Bone marrow (tissue), 2 donors: ENCODE measurements at regions not wholly inside any gene's neighbourhood (a gene's known extent, or its start where the extent isn't known, plus 50 kb on each side); places are given as distances from the start of the nearest gene placed in this dataset.

Source experiments
- DNase-seq, 2 donors: peaks; one replicate each; lab custom pipeline; 2025; lab: John Stamatoyannopoulos, UW

DNA sequence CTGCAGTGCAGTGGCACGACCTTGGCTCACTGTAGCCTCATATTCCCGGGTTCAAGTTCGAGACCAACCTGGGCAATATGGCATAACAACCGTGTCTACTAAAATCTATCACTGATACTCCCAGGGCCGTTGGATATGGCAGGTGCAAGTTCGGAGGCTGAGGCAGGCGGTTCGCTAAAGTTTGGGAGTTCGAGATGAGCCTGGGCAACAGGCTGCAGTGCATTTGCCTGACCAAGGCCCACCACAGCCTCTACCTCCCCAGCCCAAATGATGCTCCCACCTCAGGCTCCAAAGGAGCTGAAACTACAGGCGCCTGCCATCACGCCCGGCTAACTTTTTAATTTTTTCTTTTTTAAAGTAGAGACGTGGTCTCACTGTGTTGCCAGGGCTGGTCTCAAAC, 177.1 kb upstream of the ALG10B start:
- DNase-seq = no peak

DNA sequence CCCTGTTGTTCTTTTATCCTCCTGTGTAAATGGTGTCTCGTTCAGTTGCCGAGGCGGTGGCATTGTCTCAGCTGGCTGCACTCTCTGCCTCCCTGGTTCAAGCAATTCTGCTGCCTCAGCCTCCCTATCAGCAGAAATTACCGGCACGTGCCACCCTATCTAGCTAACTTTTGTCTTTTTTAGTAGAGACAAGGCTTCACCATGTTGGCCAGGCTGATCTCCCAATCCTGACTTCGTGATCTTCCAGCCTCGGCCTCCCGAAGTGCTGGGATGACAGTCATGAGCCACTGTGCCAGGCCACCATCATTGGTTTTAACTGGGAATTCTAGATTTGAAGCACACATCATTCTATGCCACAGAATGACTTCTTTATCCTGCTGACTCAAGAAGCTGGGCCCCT, 175.3 kb upstream of the ALG10B start:
- no peak for DNase-seq

DNA sequence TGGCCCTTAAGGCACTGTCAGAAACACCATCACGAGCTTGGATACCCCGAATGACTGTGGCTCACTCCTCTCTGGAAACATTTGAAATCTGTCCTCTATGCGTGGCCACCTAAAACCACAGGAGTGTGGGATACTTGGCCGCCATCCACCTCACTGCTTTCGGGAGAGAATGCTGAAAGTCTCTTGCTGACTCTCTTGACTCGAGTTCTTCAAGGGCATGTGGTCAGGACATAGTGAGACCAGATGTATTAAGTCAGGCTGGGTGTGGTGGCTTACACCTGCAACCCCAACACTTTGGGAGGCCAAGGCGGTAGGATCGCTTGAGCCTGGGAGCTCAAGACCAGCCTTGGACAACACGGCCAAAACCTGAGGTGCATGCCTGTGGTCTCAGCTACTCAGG, 174.7 kb upstream of the ALG10B start:
- DNase-seq = no peak

DNA sequence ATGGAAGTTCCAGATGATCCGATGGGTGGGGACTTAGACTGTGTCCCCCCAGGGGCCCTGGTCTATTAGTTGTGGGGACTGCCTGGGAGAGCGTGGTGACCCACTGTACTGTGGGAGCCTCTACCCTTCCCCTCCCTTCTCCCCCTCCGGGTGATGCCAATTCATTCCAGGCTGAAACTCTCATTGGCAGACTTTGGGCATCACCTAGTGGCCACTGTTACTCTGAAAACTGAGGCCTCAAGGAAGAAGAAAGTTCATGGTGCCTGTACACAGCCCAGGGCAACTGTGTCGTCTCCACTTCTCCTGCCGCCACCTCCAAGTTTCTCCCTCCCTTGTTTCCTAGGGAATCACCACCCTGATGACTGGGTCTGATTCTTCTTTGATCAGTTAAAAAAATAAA, 173.6 kb upstream of the ALG10B start:
- no peak for DNase-seq

DNA sequence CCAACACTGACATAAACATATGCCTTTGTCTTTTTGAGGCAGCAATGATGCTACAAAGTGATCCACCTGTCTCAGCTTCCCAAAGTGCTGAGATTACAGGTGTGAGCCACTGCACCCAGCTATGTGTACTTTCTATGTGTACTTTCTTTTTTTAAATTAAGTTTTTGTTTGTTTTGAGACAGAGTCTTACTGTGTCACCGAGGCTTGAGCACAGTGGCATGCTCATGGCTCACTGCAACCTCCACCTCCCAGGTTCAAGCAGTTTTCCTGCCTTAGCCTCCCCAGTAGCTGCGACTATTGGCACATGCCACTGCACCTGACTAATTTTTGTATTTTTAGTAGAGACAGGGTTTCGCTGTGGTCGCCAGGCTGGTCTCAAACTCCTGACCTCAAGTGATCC, 172.5 kb upstream of the ALG10B start:
- DNase-seq = no peak

DNA sequence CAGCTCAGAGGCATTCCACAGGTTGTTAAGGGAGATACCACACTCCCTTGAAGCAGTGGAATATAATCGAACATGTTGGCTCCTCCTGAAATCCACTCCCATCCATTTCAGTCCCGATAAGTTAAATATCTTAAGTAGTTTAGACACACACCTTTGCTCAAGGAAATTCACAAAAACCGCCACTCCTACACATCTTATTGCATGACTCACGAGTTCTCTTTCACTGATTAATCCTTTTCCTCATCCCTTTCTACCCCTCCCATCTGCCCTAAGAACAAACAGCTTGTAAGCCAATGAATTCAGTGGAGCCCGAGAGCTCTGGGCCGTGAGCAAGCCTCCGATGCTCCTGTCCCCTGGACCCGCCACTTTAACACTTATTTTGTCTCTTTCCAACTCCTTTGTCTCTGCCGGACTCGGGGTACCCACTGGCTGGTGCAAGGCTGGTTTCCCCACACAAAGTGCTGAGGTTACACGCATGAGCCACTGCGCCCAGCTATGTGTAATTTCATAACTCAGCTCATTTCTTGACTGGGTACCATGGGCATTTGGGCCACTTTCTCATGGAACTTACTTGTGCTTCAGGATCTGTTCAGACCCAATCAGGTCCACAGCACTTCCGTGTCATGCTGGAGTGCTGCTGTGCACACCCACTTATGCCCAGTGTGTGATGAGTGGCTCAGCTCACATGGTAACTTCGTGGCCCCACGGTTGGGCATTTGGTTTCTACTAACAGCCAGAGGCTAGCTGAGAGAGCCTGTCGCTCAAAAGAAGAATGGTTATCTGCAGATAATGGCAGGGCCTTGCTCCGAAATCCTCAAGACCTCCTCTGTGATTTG, 171.8 kb upstream of the ALG10B start:
- DNase-seq = no peak

DNA sequence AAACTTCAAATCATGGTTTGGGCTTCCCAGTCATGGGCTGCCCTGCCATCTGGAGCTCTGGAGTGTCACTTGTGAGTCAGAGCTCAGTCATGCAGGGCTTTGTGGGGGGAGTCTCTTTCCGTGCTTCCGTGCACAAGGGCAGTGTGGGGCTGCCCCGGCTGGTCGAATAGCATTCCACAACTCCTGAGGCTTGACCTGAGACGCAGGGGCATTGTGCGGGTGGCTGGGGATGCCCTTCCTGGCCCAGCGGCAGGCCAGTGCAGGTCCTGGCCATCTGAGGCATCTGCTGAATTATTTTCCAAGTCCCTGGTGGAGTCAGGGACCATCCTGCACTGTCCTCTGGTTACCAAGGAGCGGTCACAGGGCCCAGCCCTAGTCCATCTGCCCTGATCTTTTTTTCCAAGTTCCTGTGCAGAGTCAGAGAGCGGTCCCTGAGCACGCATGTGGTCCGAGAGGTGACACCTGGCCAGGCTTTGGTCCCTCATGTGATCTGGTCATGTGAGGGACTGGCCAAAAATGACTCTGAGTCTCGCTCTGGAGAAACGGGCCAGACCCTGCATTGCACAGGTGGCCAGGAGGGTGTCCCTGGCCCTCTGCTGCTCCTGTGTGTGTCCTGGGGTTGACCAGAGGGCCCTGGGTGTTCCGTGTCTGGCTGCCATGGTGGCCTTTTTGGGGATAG, 167.0 kb upstream of the ALG10B start:
- no peak for DNase-seq

DNA sequence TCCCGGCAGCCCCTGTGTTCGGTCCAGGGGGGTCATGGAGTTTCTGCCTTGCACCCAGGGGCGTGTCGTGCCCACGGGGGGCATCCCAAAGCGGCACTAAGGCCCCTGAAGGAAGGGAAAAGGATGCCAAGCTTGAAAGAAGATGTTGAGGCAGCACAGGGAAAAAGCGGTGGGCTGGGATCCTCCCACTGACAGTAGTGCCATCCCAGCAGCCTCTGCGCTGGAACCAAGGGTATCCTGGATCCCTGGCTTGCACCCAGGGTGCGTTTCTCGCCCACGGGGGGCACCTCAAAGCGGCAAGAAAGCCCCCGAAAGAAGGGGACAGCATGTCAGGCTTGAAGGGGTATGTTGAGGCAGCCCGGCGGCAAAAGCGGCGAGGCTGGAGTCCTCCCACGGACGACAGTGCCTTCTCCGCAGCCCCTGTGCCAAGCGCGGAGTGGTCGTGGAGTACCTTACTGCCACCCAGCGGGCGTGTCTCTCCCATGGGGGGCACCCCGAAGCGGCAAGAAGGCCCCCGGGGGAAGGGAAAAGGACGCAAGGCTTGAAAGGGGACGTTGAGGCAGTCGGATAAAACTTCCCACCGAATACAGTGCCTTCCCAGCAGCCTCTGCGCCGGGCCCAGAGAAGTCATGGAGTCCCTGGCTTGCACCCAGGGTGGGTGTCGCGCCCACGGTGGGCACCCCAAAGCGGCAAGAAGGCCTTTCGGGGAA, 164.4 kb upstream of the ALG10B start:
- DNase-seq = no peak

DNA sequence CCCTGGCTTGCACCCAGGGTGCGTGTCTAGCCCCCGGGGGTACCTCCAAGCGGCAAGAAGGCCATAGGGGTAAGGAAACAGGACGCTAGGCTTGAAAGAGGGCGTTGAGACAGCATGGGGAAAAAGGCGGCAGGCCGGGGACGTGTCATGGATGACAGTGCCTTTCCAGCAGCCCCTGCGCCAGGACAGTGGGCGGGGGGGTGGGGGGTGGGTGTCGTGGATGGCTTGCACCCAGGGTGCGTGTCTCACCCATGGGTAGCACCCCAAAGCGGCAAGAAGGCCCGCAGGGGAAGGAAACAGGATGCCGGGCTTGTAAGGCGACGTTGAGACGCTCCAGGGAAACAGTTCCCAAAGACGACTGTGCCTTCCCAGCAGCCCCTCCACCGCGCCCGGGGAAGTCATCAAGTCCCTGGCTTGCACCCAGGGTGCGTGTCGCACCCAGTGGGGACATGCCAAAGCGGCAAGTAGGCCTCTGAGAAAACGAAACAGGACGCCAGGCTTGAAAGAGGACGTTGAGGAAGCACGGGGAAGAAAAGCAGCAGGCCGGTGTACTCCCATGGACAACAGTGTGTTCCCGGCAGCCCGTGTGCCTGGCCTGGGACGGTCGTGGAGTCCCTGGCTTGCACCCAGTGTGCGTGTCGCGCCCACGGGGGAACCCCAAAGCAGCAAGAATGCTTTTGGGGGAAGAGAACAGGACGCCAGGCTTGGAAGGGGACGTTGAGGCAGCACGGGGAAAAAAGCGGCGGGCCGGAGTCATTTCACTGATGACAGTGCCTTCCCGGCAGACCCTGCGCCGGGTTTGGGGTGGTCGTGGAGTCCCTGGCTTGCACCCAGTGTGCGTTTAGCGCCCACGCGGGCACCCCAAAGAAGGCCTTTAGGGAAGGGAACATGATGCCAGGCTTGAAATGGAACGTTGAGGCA, 163.5 kb upstream of the ALG10B start:
- DNase-seq = no peak

DNA sequence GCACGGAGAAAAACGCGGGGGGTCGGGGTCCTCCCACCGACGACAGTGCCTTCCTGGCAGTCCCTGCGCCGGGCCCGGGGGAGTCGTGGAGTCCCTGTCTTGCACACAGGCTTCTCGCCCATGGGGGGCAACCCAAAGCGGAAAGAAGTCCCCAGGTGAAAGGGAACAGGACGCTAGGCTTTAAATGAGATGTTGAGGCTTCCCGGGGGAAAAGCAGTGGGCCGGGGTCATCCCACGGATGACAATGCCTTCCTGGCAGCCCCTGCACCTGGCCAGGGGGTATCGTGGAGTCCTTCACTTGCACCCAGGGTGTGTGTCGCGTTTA, 162.9 kb upstream of the ALG10B start:
- no peak for DNase-seq

DNA sequence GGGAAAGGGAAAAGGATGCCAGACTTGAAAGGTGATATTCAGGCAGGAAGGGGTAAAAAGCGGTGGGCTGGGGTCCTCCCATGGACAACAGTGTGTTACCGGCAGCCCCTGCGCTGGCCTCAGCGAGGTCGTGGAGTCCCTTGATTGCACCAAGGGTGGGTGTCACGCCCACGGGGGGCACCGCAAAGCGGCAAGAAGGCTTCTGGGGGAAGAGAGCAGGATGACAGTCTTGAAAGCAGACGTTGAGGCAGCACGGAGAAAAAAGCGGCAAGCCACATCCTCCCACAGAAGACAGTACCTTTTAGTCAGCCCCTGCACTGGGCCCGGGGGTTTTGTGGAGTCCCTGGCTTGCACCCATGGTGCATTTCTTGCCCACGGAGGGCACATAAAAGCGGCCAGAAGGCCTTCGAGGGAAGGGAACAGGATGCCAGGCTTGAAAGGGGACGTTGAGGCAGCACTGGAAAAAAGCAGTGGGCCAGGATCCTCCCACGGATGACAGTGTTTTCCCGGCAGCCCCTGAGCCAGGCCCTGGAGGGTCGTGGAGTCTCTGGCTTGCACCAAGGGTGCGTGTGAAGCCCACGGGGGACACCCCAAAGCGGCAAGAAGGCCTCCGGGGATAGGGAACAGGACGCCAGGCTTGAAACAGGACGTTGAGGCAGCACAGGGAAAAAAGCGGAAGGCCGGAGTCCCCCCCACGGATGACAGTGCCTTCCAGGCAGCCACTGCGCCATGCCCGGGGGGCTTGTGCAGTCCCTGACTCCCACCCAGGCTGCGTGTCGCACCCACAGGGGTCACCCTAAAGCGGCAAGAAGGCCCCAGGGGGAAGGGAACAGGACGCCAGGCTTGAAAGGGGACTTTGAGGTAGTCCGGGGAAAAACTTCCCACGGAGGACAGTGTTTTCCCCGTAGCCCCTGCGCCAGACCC, 162.2 kb upstream of the ALG10B start:
- no peak for DNase-seq

DNA sequence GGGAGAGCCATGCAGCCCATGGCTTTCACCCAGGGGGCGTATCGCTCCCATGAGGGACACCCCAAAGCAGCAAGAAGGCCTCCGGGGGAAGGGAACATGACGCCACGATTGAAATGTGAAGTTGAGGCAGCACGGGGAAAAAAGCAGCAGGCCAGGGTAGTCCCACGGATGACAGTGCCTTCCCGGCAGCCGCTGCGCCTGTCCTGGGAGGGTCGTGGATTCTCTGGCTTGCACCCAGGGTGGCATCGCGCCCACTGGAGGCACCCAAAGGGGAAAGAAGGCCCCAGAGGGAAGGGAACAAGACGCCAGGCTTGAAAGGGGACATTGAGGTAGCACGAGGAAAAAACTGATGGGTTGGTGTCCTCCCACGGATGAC, 161.6 kb upstream of the ALG10B start:
- no peak for DNase-seq

DNA sequence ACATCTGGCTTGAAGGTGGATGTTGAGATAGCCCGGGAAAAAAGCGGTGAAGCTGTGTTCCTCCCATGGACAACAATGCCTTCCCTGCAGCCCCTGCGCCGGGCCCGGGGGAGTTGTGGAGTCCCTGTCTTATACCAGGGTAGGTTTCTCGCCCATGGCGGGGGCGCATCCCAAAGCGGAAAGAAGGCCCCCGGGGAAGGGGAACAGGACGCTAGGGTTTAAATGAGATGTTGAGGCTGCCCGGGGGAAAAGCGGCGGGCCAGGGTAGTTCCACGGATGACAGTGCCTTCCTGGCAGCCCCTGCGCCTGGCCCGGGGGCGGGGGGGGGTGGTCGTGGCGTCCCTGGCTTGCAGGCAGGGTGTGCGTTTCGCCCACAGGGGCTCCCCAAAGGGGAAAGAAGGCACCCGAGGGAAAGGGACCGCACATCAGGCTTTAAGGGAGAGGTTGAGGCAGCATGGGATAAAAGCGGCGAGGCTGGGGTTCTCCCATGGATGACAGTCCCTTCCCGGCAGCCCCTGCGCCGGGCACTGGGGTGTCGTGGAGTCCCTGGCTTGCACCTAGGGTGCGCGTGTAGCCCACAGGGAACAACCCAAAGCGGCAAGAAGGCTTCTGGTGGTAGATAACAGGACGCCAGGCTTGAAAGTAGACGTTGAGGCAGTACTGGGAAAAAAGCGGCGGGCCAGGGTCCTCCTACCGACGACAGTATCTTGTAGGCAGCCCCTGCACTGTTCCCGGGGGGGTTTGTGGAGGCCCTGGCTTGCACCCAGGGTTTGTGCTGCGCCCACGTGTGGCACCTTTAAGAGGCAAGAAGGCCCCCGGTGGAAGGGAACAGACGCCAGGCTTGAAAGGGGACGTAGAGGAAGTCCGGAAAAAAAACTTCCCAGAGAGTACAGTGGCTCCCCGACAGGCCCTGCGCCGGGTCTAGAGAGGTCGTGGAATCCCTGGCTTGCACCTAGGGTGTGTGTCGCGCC, 160.8 kb upstream of the ALG10B start:
- no peak for DNase-seq

DNA sequence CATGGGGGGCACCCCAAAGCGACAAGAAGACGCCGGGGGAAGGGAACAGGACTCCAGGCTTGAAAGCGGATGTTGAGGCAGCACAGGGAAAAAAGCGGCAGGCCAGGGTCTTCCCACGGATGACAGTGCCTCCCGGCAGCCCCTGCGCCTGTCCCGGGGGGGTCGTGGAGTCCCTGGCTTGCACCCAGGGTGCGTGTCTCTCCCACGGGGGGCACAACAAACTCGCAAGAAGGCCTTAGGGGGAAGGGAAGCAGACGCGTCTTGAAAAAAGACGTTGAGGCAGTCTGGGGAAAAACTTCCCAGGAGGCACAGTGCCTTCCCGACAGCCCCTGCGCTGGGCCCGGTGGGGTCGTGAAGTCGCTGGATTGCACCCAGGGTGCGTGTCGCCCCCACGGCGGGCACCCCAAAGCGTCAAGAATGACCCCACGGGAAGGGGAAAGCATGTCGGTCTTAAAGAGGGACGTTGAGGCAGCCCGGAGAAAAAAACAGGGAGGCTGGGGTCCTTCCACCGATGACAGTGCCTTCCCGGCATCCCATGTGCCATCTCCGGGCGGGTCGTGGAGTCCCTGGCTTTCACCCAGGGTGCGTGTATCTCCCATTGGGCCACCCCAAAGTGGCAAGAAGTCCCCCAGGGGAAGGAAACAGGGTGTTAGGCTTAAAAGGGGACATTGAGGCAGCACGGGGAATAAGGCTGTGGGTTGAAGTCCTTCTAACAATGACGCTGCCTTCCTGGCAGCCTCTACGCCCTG, 159.9 kb upstream of the ALG10B start:
- DNase-seq = no peak

DNA sequence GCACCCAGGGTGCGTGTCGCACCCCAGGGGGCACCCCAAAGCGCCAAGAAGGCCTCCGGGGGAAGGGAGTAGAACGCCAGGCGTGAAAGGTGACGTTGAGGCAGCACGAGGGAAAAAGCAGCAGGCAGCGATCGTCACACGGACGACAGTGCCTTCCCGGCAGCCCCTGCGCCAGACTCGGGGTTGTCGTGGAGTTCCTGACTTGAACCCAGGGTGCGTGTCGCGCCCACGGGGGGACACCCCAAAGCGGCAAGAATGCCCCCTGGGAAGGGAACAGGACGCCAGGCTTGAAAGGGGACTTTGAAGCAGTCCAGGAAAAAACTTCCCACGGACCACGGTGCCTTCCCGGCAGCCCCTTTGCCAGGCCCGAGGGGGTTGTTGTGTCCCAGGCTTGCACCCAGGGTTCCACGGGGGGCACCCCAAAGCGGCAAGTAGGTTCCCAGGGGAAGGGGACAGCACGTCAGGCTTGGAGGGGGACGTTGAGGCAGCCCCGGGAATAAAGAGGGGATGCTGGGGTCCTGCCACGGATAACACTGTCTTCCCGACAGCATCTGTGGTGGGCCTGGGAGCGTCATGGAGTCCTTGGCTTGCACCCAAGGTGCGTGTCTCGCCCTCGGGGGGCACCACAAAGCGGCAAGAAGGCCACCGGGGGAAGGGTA, 159.2 kb upstream of the ALG10B start:
- DNase-seq = no peak

DNA sequence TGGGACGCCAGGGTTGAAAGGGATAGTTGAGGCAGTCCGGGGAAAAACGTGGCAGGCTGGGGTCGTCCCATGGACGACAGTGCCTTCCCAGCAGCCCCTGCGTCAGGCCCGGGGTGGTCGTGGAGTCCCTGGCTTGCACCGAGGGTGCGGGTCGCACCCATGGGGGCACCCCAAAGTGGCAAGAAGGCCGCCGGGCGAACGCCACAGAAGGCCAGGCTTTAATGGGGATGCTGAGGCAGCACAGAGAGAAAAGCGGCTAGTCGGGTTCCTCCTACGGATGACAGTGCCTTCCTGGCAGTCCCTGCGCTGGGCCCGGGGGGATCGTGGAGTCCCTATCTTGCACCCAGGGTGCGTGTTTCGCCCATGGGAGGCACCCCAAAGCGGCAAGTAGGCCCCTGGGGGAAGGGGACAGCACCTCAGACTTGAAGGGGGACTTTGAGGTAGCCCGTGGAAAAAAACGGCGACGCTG, 158.6 kb upstream of the ALG10B start:
- no peak for DNase-seq

DNA sequence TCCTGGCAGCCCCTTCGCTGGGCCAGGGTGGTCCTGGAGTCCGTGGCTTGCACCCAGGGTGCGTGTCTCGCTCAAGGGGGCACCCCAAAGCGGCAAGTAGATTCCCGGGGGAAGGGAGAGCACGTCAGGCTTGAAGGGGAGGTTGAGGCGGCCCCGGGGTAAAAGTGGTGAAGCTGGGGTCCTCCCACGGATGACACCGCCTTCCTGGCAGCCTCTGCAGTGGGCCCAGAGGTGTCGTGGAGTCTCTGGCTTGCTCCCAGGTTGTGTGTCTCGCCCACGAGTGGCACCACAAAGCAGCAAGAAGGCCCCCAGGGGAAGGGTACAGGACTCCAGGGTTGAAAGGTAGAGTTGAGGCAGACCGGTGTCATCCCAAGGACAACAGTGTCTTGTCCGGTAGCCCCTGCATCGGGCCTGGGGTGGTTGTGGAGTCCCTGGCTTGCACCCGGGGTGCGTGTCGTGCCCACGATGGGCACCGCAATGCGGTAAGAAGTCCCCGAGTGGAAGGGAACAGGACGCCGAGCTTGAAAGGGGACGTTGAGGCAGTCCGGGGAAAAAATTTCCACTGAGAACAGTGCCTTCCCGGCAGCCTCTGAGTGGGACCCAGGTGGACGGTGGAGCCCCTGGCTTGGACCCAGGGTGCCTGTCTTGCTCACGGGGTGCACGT, 158.0 kb upstream of the ALG10B start:
- DNase-seq = no peak

DNA sequence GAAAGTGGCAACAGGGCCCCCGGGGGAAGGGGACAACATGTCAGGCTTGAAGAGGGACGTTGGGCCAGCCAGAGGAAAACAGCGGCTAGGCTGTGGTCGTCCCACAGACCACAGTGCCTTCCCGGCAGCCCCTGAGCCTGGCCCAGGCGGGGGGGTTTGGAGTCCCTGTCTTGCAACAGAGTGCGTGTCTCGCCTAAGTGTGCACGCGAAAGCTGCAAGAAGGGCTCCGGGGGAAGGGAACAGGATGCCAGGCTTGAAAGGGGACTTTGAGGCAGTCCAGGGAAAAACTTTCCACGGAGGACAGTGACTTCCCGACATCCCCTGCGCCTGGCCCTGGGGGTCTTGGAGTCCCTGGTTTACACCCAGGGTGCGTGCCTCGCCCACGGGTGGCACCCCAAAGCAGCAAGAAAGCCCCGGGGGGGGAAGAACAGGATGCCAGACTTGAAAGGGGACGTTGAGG, 157.5 kb upstream of the ALG10B start:
- no peak for DNase-seq
